Myocyte (in vitro differentiated cells): ENCODE measurements at regions not wholly inside any gene's neighbourhood (a gene's known extent, or its start where the extent isn't known, plus 50 kb on each side); places are given as distances from the start of the nearest gene placed in this dataset.
"Not testable (repeated sequence)": the region's sequence is repeated elsewhere in the genome, so short reads cannot be mapped to it uniquely, and the experiment has no call there.

Experiments
- DNase-seq: peaks from one replicate; pipeline ENCODE4 v3.0.0-alpha.2; 2012; ENCODE audit warnings: low read depth

DNA sequence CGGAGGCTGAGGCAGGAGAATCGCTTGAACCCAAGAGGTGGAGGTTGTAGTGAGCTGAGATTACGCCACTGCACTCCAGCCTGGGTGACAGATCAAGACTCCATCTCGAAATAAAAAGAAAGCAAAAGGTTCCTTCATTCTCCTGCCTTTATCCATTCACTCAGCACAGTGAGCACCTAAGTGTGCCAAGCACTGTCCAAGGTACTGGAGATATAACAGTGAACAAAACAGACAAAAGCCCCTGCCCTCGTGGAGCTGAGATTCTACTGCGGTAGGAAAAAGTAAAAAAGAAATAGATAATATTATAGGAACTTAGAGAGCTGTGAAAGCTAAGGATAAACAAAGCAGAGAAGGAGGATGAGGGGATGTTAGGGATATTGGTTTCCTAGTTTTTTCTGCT lies 235.5 kb downstream of the NPIPA7 start:
- not testable (repeated sequence) for DNase-seq

DNA sequence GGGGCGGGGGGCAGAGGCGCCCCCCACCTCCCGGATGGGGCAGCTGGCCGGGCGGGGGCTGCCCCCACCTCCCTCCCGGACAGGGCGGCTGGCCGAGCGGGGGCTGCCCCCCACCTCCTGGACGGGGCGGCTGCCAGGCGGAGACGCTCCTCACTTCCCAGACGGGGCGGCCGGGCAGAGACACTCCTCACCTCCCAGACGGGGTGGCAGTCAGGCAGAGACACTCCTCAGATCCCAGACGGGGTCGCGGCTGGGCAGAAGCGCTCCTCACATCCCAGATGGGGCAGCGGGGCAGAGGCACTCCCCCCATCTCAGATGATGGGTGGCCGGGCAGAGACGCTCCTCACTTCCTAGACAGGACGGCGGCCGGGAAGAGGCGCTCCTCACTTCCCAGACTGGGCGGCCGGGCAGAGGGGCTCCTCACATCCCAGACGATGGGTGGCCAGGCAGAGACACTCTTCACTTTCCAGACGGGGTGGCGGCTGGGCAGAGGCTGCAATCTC lies 240.1 kb downstream of the NPIPA7 start:
- not testable (repeated sequence) for DNase-seq

- not testable (repeated sequence) for DNase-seq
Observed at GRCh38 chr16:16624367-16624766, 245.4 kb downstream of the NPIPA7 start.

DNA sequence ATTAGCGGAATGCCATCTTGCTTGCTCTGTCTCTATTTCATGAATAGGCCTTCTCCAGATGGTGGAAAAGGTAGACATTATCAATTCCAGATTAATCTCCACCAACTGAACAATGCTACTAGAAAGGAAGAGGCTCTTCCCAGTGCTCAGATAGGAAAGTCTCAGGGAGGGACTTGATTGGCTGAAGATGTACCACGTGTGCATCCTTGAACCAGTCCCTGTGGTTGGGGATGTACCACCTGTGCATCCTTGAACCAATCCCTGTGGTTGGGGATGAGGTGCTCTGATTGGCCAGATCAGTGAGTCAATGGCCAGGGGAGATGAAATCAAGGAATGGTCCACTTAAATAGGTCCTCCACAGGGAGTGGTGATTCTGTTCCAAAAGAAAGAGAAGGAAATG lies 246.2 kb downstream of the NPIPA7 start:
- DNase-seq, result not testable (repeated sequence)

DNA sequence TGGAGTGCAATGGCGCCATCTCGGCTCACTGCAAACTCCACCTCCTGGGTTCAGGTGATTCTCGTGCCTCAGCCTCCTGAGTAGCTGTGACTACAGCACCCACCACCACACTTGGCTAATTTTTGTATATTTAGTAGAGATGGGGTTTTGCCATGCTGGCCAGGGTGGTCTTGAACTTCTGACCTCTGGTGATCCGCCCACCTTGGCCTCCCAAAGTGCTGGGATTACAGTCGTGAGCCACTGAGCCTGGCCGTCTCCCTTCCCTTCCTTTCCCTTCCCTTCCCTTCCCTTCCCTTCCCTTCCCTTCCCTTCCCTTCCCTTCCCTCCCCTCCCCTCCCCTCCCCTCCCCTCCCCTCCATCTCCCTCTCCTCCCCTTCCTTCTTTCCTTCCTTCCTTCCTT lies 248.9 kb downstream of the NPIPA7 start:
- not testable (repeated sequence) for DNase-seq

GRCh38 chr16:16638231-16638630 lies 259.3 kb downstream of the NPIPA7 start:
- DNase-seq, result not testable (repeated sequence)

- DNase-seq, result not testable (repeated sequence)
Observed at GRCh38 chr16:16638714-16639113, 259.8 kb downstream of the NPIPA7 start.

DNA sequence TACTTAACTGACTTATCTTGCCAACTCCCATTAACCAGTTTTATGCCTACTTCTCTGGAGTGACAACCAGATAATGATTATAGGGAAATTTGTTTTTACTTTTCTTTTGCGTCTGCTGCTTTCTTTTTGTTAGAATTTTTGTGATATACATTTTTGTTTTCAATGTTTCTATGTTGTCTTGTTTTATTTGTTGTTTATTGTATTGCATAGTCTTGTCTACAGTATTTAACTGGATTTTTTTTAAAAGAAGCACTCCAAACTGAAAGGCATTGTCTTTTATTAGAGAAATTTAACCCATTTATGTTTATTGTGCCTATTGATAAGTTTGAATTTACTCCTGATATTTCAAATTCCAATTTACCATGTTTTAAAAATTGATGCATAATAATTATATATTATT lies 264.9 kb downstream of the NPIPA7 start:
- DNase-seq, result not testable (repeated sequence)

DNA sequence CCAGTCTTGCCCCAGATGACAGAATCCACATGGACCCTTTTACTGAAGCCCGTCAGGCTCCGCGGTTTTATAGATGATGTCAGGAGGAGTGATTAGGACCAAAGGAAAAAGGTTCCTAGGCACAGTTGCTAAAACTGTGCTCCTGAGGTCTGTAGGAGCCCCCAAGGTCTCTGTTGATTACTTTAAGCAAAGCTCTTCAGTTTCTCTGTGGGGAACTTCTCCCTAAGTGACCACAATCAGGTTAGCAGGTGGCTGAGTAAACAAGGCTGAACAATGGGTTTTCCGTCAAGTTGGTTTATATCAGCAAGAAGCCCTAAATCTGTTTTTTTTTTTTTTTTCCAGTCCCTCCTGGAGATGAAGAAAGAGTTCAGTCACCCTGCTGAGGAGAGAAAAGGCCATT lies 269.1 kb downstream of the NPIPA7 start:
- DNase-seq, result not testable (repeated sequence)

DNA sequence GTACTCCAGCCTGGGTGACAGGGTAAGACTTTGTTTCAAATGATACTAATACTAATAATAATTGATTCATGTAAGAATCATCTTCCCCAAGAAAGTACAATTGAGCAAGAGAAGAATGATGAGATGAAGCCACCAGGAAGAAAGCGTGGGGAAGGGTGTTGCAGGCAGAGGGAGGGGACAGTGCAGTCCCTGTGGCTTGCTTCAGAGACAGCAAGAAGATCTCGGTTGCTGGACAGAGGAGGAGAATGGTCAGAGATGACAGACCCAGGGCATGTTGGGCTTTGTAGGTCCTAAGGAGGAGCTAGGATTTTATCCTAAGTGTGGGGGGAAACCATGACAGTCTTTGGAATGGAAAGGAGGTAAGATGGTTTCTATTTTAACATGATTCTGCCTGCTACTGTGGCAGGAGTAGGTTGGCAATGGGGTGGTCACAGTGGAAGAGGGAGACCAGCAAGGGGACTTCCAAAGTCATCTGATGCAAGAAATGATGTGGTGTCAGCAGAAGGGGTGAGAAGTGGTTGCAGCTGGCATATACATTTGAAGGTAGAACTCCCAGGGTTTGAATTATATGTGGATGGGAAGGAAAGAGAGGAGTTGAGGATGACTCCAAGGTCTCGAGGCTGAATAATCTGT lies 293.4 kb downstream of the NPIPA7 start:
- not testable (repeated sequence) for DNase-seq

- not testable (repeated sequence) for DNase-seq
Observed at GRCh38 chr16:16674820-16675219, 295.9 kb downstream of the NPIPA7 start.

DNA sequence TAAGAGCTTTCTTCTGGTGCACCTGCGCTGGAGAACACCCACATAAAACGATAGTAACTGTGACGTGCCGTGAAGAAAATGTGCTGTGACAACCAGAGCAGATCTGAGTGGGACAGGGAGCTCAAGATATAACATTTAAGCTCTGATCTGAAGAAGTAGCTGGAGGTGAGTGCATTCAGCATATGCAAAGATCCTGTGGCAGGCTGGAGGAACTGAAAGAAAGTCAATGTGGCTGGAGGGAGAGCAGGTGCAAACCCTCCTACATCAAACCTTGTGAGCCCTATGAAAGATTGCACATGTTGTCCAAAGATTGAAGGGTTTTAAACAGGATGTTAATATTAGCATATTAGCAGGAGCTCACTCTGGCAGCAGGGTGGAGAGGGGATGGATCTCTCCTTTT lies 342.9 kb downstream of the NPIPA7 start:
- not testable (repeated sequence) for DNase-seq

DNA sequence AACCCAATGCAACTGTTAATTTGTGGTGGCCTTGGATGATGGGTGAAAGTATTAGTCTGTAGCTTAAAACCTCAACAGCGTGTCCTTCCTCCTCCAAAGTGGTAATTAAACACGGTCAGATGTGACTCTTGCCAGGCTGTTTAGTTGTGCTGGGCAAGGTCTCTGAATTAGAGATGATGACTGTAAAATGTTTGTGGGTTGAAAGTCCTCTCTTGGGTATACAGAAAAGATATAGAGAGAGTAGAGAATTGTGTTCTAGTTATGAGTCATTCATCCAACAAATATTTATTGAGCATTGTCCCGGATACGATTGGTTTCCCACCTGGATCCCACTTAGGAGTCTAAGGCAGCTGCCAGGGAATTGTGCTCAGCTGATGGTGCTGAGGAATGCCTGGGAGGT lies 343.7 kb downstream of the NPIPA7 start:
- DNase-seq, result not testable (repeated sequence)

GRCh38 chr16:16723819-16724519 lies 345.0 kb downstream of the NPIPA7 start:
- not testable (repeated sequence) for DNase-seq

GRCh38 chr16:16727048-16727447 lies 348.1 kb downstream of the NPIPA7 start:
- not testable (repeated sequence) for DNase-seq

GRCh38 chr16:16742573-16742972 lies 363.6 kb downstream of the NPIPA7 start:
- not testable (repeated sequence) for DNase-seq

DNA sequence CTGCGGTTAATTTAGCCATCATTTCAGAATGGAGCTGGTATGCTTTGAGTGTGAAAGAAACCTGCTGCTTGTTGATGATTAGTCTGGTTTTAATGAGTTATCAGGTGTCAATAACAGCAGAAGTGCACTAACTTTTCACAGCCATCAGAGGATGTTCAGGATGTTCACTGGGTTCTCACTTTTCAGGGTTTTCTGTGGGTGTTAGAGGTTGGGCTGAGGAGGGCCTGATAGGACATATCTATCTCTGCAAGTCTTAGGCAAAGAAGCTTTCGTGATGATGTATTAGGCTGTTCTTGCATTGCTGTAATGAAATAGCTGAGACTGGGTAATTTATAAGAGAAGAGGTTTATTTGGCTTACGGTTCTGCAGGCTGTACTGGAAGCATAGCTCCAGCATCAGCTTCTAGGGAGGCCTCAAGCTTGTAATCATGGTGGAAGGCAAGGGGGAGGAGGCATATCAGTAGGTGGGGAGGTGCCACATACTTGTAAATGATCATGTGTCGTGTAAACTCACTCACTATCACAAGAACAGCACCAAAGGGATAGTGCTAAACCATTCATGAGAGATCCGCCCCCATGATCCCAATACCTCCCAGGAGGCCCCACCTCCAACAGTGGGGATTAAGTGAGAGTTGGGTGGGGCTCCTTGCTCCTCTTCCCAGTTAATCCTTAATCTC lies 376.2 kb downstream of the NPIPA7 start:
- not testable (repeated sequence) for DNase-seq

DNA sequence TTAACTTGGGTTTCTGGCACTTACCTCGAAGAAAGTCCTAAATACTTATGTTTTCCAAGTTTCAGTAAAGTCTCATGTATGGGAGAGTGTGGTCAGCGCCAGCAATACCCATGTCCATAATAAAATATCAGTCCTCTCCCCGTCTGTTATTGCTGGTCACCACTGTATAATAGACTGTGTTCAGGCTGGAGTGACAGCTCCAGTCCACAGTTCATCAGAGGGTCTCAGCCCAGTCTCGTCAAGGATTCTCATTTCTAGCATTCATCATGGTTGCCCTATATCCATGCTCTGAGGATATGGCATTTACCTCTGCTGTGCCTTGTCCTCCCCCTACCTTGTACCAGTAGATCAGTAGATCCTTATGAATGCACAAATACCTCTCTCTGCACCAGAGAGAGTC lies 384.5 kb downstream of the NPIPA7 start:
- DNase-seq, result no peak

GRCh38 chr16:16770717-16771116 lies 391.8 kb downstream of the NPIPA7 start:
- not testable (repeated sequence) for DNase-seq

DNA sequence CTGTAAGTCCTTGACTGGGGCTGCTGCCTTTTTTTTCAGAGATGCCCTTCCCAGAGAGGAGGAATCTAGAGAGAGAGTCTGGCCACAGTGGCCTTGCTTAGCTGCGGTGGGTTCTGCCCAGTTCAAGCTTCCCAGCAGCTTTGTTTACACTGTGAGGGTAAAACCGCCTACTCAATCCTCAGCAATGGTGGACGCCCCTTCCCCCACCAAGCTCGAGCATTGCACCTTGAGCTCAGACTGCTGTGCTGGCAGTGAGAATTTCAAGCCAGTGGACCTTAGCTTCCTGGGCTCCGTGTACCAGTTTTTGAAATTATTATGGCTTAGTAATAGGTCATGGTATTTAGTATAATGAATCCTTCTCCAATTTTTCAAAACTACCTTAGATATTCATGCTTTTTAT lies 395.4 kb downstream of the NPIPA7 start:
- no peak for DNase-seq

DNA sequence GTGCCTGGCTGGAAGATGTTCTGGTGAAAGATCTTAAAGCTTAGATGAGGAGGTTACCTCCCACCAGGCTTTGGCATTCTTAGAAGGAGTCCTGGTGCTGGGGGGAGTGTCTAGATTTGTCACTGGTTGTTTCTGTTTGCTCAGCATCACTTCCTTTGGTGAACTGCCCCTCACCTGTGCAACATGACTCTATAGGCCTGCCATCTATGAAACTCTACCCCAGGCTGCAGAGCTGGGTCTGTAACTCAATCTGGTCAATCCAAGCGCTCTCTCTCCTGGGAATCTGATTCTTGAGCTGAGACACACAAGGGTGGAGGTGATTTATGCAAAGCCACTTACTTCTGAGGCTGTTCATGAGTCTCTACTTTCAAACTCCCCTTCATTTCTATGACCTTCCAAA lies 399.4 kb downstream of the NPIPA7 start:
- no peak for DNase-seq

DNA sequence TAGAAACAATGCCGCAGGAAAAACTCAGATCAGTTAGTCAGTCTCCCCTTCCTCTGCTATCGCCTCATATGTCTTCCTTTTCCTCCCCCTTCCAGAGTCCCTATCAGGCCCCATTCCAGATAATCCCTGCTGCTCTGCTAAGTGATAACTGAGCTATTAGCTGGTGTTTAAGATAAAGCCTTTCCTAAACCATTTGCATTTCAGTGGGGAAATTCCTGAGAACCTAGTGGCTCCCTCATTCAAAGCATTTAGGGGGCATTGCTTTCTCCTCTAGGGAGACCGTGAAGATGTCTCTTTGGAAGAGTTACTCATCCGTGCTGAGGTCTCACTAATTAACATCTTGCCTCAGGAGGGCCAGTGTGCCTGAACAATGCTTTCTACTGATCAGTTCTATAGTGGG lies 401.6 kb downstream of the NPIPA7 start:
- DNase-seq, result no peak
